Sigmoid colon (tissue), 6 donors: ENCODE measurements at regions not wholly inside any gene's neighbourhood (a gene's known extent, or its start where the extent isn't known, plus 50 kb on each side); places are given as distances from the start of the nearest gene placed in this dataset.

Experiments used
- DNase-seq: peaks from one replicate; pipeline ENCODE4 v3.0.0-alpha.2; 2019
- H3K27ac ChIP-seq, 4 donors: fragments of 200-600 bp; sonication (generic); one replicate each; pipeline ENCODE4 v1.5.1; 2016 to 2019; ENCODE audit warnings: mild to moderate bottlenecking in 1 of 4
- H3K27me3 ChIP-seq, 3 donors: fragments of 200-600 bp; sonication (generic); one replicate each; pipeline ENCODE4 v1.5.1; 2019; ENCODE audit warnings: mild to moderate bottlenecking in 1 of 3
- H3K36me3 ChIP-seq, 4 donors: fragments of 200-600 bp; sonication (generic); one replicate each; pipeline ENCODE4 v1.5.1; 2016 to 2019
- H3K4me1 ChIP-seq, 4 donors: fragments of 200-600 bp; sonication (generic); one replicate each; pipeline ENCODE4 v1.5.1; 2017 to 2019
- H3K4me3 ChIP-seq, 4 donors: fragments of 200-600 bp; sonication (generic); one replicate each; pipeline ENCODE4 v1.5.1; 2017 to 2019; ENCODE audit warnings: mild to moderate bottlenecking in 2 of 4, moderate library complexity in 1 of 4
- H3K9me3 ChIP-seq, 4 donors: fragments of 200-600 bp in 3 of 4; sonication (generic) in 3 of 4; one replicate each; pipeline versions ENCODE4 v1.5.1 to v1.6.1; 2013 to 2019
- CTCF ChIP-seq, 4 experiments: fragments of 450-650 bp in 3 of 4; fragments of 200-600 bp in 1 of 4; IDR thresholded peaks; one replicate each; pipeline ENCODE4 v1.5.1; 2016 to 2019; ENCODE audit warnings: antibody characterized with exemption in 4 of 4, mild to moderate bottlenecking in 3 of 4, moderate library complexity in 2 of 4
- EP300 ChIP-seq, 4 donors: sonication (generic); formaldehyde crosslinking; IDR thresholded peaks; one replicate each; pipeline ENCODE4 v1.6.1; 2017; ENCODE audit warnings: antibody characterized with exemption in 4 of 4
- POLR2A ChIP-seq, 2 donors: fragments of 450-650 bp; IDR thresholded peaks; one replicate each; pipeline ENCODE4 v1.6.1; 2016; ENCODE audit warnings: antibody characterized with exemption in 2 of 2, mild to moderate bottlenecking in 2 of 2, moderate library complexity in 2 of 2
- POLR2AphosphoS5 ChIP-seq, 4 donors: sonication (generic); formaldehyde crosslinking; IDR thresholded peaks; one replicate each; pipeline ENCODE4 v1.6.1; 2017; ENCODE audit warnings: antibody characterized with exemption in 4 of 4
- WGBS, 2 donors: extraction: QIAGEN DNeasy Blood & Tissue Kit; methylation state at CpG; one replicate each; pipeline ENCODE4 v1.1.7; 2013; 5-methylcytosine and 5-hydroxymethylcytosine counted together
- intact Hi-C: fragments of 100-400 bp; cut with DNase I; formaldehyde crosslinking; loops from one replicate; pipeline ENCODE4 v1.15.1; 2023
- donor health status: healthy with polysubstance abuse.
- donor health status: healthy.

- intact Hi-C loops = no loop called here
- Histone ChIP-seq H3K27ac (peak overlapping the region in 1 of 4 donors; percentile 27), H3K4me1 (peaks cover 0 to 98% (median 94%) of the 10 kb centered on the region in 4 donors)
These were observed 316.3 kb downstream of the SEC14L1 start for GRCh38 chr17:77456951-77457548.

GRCh38 chr17:77457572-77458201, 316.9 kb downstream of the SEC14L1 start:
- DNase-seq = no peak
- WGBS, 2 donors = 61 to 83% methylated on average over 14 of the region's 14 CpGs
- peak overlapping the region in 3 of 4 donors; percentile 6 to 35 (median 11) for H3K27ac ChIP-seq

More at GRCh38 chr17:77456951-77457548, 316.3 kb downstream of the SEC14L1 start:
- 63 to 87% methylated on average over 18 of the region's 18 CpGs for WGBS, 2 donors
- Histone ChIP-seq H3K4me3 (no peak overlapping the region), H3K36me3 (no peaks in the 10 kb centered on the region), H3K27me3 (no peaks in the 10 kb centered on the region), H3K9me3 (no peaks in the 10 kb centered on the region)
- TF ChIP-seq CTCF (IDR thresholded peaks at IDR 0.05) (no peak), EP300 (IDR thresholded peaks at IDR 0.05) (no peak), POLR2A (IDR thresholded peaks at IDR 0.05) (no peak), POLR2AphosphoS5 (IDR thresholded peaks at IDR 0.05) (no peak)
- DNase-seq = no peak

DNA sequence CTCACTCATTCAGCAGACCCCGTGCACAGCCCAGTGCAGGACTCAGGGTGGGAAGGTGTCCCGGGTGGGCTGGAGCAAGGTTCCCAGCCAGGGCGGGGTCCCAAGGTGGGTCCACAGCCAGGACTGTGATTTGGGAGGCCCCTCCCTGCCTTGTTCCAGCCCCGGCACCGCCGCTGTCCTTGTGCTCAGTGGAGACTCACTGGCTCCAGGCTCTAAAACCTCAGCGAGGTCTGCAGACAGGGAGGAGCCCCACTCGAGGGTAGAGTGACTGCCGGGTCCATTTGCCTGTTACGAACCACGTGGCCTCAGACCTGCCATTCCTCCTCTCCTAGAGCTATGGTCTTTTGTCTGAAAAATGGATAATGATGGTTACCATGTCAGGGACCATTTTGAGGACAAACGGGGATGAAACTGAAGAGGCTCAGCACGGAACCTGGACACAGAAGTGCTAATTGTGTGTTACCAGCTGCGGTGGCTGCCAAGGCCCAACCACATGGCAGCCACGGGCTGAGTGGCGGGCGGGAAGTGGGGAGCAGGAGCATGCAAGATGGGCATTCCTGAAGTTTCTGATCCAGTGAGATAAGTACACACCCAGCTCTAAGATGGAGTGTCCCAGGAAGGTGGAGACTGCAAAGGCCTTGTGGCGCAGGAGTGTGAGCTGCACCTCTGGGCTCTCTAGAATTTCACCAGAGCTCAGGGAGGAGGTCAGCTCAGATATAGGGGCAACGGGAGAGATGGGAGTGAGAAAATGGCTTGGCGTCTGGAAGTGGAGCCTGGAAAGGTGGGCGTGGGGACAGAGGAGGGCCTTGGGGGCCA, 317.6 kb downstream of the SEC14L1 start:
- H3K27ac ChIP-seq = peak overlapping the region in 2 of 4 donors; percentile 48 to 62
- TF ChIP-seq CTCF (IDR thresholded peaks at IDR 0.05) (no peak), POLR2A (IDR thresholded peaks at IDR 0.05) (no peak), EP300 (IDR thresholded peaks at IDR 0.05) (no peak), POLR2AphosphoS5 (IDR thresholded peaks at IDR 0.05) (no peak)
- H3K4me3 ChIP-seq = no peak overlapping the region
- DNase-seq = no peak
- intact Hi-C loops = no loop called here
- WGBS, 2 donors = 68 to 86% methylated on average over 21 of the region's 21 CpGs
- no peaks in the 10 kb centered on the region for H3K27me3 ChIP-seq
- no peaks in the 10 kb centered on the region for H3K9me3 ChIP-seq
- peaks cover 0 to 93% (median 90%) of the 10 kb centered on the region in 4 donors for H3K4me1 ChIP-seq
- H3K36me3 ChIP-seq = no peaks in the 10 kb centered on the region

More at GRCh38 chr17:77457572-77458201, 316.9 kb downstream of the SEC14L1 start:
- Histone ChIP-seq H3K36me3 (no peaks in the 10 kb centered on the region), H3K9me3 (no peaks in the 10 kb centered on the region), H3K4me1 (peaks cover 0 to 95% (median 94%) of the 10 kb centered on the region in 4 donors), H3K4me3 (no peak overlapping the region), H3K27me3 (no peaks in the 10 kb centered on the region)
- no peak for TF ChIP-seq EP300 (IDR thresholded peaks at IDR 0.05)
- TF ChIP-seq POLR2A (IDR thresholded peaks at IDR 0.05) = no peak
- TF ChIP-seq CTCF (IDR thresholded peaks at IDR 0.05) = no peak
- TF ChIP-seq POLR2AphosphoS5 (IDR thresholded peaks at IDR 0.05) = no peak
- intact Hi-C loops = no loop called here

- intact Hi-C loops = no loop called here
- H3K27me3 ChIP-seq = no peaks in the 10 kb centered on the region
- no peak for DNase-seq
- TF ChIP-seq POLR2A (IDR thresholded peaks at IDR 0.05) = no peak
- WGBS, 2 donors = 69 to 86% methylated on average over 19 of the region's 19 CpGs
- H3K36me3 ChIP-seq = no peaks in the 10 kb centered on the region
- H3K27ac ChIP-seq = peak overlapping the region in 3 of 4 donors; percentile 19 to 62 (median 48)
- H3K4me3 ChIP-seq = no peak overlapping the region
- H3K4me1 ChIP-seq = peaks cover 0 to 86% (median 86%) of the 10 kb centered on the region in 4 donors
- H3K9me3 ChIP-seq = no peaks in the 10 kb centered on the region
These were observed 318.4 kb downstream of the SEC14L1 start for GRCh38 chr17:77459018-77459755.
